Fibroblast of lung (primary cell): ENCODE measurements at regions not wholly inside any gene's neighbourhood (a gene's known extent, or its start where the extent isn't known, plus 50 kb on each side); places are given as distances from the start of the nearest gene placed in this dataset.

Source experiments
- CTCF ChIP-seq, 2 donors: IDR thresholded peaks in 1 of 2; conservative IDR thresholded peaks in 1 of 2; 1 replicate in 1 of 2; 2 replicates in 1 of 2; pipeline ENCODE4 v1.5.1; 2011 to 2012; ENCODE audit warnings: low read length in 2 of 2, control low read depth in 1 of 2, inconsistent platforms in 1 of 2, low read depth in 1 of 2, mild to moderate bottlenecking in 1 of 2
- EZH2 ChIP-seq: IDR thresholded peaks from 2 replicates; pipeline ENCODE4 v1.5.1; 2012; ENCODE audit warnings: low read length, control low read depth, mild to moderate bottlenecking; ENCODE audit errors: missing control alignments

- no peak for TF ChIP-seq CTCF (conservative IDR thresholded peaks at IDR 0.05 in 1 of 2, IDR thresholded peaks at IDR 0.05 in 1 of 2; ENCODE audit: low read depth in 1 of 2, low read length in 2 of 2)
- no peak for TF ChIP-seq EZH2
These were observed 710.3 kb downstream of the KCNA4 start for GRCh38 chr11:29306527-29306926.
